ENCODE measurements at regions not wholly inside any gene's neighbourhood (a gene's known extent, or its start where the extent isn't known, plus 50 kb on each side); places are given as distances from the start of the nearest gene placed in this dataset.
"Not testable (repeated sequence)": the region's sequence is repeated elsewhere in the genome, so short reads cannot be mapped to it uniquely, and the experiment has no call there.

DNA sequence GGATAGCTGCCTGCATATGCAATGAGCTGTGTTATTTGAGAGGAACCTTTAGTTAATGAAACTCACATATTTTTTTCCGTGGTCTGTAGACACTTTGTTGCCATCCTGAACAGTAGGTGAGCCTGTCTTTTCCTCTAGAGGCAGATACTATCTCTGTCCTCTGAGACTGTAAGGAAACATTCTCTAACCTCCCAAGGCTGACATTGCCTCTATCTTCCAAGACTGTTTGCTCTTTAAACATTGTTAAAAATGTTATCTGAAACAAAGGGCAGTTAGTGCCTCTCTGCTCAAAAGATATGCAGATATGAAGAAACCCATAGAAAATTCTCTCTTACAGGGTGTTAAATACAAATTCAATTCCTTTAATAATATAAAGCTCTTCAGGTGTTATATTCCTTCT lies 963.8 kb upstream of the CNTN5 start:
- DNase-seq (ENCODE audit: low read depth): no peak
- H3K4me3 ChIP-seq (ENCODE audit: low read depth, low read length): no peak overlapping the region
- no peak for TF ChIP-seq CTCF (IDR thresholded peaks at IDR 0.05; ENCODE audit: insufficient read depth, low read length)

- no peak for DNase-seq (ENCODE audit: low read depth)
- no peak for TF ChIP-seq CTCF (IDR thresholded peaks at IDR 0.05; ENCODE audit: insufficient read depth, low read length)
- no peak overlapping the region for H3K4me3 ChIP-seq (ENCODE audit: low read depth, low read length)
Observed at GRCh38 chr11:98059488-98059887, 961.3 kb upstream of the CNTN5 start.

DNA sequence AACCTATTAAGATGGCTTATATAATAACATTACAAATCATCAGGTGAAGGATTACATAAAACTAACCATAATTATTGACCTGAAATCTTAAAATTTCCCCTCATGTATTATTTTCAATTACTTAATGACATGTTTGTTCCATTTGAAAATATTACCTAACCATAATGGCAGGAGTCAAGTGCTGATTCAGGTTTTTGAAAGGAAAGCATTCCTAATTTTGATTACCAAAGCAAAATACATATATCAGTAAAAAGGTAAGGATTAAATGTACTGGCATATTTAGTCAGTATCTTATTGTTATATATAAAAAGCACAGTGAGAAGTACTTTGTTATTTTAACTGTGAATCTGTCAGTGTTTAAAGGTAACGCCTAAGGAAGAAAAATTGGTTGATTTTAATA lies 960.0 kb upstream of the CNTN5 start:
- DNase-seq (ENCODE audit: low read depth): no peak
- TF ChIP-seq CTCF (IDR thresholded peaks at IDR 0.05; ENCODE audit: insufficient read depth, low read length): no peak
- no peak overlapping the region for H3K4me3 ChIP-seq (ENCODE audit: low read depth, low read length)

DNA sequence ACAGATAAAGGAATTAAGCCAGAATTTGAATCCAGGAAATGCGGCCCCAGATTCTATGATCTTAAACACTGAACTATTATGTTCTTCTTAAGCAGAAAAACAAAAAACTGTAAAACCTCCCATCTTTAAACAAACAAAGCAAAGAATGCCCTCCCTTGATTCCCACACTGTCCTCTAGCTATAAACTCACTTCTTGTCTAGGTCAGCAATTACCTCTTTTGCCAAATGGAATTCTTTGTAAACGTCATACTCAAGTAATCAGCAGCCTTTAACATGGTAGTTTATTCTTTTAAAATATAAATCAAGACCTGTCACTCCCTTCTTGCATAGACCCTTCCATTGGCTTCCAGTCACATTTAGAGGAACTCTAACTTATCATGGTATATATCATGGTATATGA lies 958.9 kb upstream of the CNTN5 start:
- no peak overlapping the region for H3K4me3 ChIP-seq (ENCODE audit: low read depth, low read length)
- no peak for DNase-seq (ENCODE audit: low read depth)
- TF ChIP-seq CTCF (IDR thresholded peaks at IDR 0.05; ENCODE audit: insufficient read depth, low read length): no peak

- no peak for DNase-seq (ENCODE audit: low read depth)
- no peak for TF ChIP-seq CTCF (IDR thresholded peaks at IDR 0.05; ENCODE audit: insufficient read depth, low read length)
- H3K4me3 ChIP-seq (ENCODE audit: low read depth, low read length): no peak overlapping the region
Observed at GRCh38 chr11:98062714-98063113, 958.0 kb upstream of the CNTN5 start.

DNA sequence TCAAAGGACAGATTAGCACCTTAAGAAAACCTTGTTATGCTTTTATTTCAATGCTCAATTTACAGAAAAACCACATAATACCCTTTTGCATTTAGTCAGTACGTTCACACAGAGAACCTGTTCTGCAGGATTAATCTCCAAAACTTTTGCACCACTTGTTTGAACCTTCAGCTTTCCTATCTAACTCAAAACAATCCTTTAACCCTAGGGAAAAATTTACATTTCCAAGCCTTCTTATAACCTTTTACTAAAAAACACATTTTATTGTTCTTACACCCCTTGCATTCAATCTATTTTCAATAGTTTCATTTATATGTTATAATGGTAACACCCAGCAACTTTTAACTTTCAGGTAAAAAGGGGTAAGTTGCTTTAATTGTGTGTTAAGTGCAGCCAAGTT lies 952.5 kb upstream of the CNTN5 start:
- H3K4me3 ChIP-seq (ENCODE audit: low read depth, low read length): no peak overlapping the region
- TF ChIP-seq CTCF (IDR thresholded peaks at IDR 0.05; ENCODE audit: insufficient read depth, low read length): no peak
- DNase-seq (ENCODE audit: low read depth): no peak

DNA sequence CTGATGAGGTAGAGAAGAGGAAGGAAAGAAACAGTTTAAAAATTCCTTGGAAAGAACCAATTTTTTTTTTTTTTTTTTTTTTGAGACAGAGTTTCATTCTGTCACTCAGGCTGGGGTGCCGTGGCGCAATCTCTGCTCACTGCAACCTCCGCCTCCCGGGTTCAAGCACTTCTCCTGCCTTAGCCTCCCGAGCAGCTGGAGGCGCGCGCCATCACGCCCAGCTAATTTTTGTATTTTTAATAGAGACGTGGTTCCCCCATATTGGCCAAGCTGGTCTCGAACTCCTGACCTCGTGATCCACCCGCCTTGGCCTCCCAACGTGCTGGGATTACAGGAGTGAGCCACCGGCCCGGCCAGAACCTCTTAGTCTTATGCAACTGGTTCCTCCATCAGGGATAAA lies 951.6 kb upstream of the CNTN5 start:
- not testable (repeated sequence) for DNase-seq (ENCODE audit: low read depth); H3K4me3 ChIP-seq (ENCODE audit: low read depth, low read length)

Data from fibroblast of the aortic adventitia (primary cell).